Kidney capillary endothelial cell (primary cell): ENCODE measurements at regions not wholly inside any gene's neighbourhood (a gene's known extent, or its start where the extent isn't known, plus 50 kb on each side); places are given as distances from the start of the nearest gene placed in this dataset.
"Not testable (repeated sequence)": the region's sequence is repeated elsewhere in the genome, so short reads cannot be mapped to it uniquely, and the experiment has no call there.

ENCODE experiments used
- DNase-seq: peaks from one replicate; pipeline ENCODE4 v3.0.0-alpha.2; 2018; ENCODE audit warnings: low spot score

DNA sequence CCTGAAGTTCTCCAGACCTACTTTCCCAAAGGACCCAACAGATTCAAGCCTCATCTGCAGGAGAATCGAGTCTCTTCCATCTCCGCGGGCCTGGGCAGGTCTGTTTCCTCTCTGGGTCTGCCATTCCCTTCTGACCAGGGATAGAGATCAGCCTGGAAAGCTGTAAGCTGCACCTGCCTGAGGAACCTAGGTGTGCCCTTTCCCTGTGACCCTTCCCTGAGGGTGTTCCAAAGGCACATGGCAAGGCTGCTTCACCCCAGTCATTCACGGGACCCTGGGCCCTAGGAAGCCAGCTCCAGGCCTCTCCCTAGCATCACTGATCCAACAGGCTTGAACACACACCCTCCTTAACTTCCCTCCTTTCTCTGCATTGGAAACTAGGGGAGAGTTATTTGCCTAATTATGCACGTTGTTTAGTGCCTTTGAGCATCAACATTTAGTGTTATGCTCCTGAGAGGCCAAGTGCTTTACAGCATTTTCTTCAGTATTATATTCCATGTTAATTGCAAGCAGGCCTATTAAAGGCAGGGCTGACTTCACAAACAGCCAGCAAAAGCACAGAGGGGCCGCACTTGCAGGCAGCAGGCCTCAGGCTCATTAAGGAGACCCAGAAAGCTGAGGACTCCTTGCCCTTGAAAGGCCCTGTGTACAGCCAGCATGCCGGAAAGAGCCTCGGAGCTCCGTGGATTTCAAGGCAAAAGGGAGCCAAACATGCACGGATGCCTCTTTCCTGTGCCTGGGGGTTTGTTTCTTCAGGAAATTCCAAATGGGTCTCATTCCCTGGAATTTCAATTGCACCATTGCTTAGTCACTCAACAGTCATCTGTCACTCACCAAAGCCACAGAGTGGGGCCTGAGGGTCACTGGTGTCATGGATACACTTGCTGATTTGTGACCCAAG is 91.0 kb upstream of the FAM20C start:
- peak; percentile 83 for DNase-seq

DNA sequence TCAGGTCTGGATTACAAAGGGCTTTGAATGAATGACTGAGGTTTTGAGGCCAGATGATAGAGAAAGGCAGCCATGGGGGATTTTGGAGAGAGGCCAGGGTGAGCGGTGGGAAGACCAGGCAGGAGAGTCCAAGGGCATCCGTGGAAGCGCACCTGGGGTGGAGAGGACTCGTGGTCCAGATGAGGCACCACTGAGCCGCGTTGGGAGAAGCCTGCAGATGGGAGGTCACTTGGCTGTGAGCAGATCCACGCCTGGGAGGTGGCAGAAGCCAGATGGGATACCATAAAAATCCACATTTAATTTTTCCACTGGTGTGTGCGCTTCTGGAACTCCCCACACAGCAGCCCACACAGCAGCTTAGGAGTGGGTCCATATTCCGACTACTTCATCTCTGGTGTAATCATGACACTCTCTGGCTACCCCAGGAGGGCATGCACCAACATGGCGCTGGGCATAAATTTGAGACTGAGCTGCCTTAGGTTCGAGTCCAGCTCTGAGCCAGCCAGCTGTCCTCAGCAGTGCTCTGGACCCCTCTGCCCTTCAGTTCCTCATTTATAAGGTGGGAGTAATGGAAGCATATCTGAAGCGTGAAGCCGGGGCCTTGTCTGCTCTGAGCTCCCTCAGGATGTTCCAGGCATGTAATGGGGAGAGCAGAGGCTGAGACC is 90.2 kb upstream of the FAM20C start:
- no peak for DNase-seq

DNA sequence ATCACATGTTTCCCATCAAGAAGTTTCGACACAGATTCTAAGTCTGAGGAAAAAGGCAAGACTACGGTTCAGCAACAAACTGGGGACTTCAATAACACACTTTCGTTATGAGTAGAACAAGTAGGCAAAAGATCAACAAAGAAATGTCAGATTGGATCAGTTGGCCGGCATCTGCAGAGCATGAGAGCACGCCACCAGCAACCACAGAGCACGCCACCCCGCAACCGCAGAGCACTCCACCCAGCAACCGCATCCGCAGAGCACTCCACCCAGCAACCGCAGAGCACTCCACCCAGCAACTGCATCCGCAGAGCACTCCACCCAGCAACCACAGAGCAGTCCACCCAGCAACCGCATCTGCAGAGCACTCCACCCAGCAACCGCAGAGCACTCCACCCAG is 89.7 kb upstream of the FAM20C start:
- no peak for DNase-seq

DNA sequence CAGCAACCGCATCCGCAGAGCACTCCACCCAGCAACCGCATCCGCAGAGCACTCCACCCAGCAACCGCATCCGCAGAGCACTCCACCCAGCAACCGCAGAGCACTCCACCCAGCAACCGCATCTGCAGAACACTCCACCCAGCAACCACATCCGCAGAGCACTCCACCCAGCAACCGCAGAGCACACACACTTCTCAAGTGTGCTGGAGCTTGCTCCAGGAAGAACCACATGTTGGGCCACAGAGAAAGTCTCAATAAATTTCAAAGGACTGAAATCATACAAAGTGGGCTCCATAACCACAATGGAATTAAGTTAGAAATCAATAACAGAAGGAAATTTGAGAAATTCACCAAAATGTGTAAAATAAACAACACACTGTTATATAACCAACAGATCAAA is 88.4 kb upstream of the FAM20C start:
- DNase-seq = not testable (repeated sequence)

DNA sequence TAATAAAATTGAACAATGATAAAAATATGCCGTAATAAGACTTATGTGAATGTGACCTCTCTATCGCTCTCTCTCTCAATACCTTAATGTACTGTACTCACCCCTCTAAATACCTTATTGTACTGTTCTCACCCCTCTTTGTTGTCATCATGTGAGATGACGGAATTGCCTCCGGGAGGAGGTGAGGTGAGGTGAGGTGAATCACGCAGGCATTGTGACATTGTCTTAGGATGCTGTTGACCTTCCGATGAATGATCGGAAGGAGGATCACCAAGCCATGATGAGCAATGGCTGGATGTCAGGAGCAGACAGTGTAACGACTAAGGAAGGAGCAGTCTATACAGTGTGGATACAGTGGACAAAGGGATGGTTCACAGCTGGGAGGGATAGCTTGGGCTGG is 87.4 kb upstream of the FAM20C start:
- no peak for DNase-seq

DNA sequence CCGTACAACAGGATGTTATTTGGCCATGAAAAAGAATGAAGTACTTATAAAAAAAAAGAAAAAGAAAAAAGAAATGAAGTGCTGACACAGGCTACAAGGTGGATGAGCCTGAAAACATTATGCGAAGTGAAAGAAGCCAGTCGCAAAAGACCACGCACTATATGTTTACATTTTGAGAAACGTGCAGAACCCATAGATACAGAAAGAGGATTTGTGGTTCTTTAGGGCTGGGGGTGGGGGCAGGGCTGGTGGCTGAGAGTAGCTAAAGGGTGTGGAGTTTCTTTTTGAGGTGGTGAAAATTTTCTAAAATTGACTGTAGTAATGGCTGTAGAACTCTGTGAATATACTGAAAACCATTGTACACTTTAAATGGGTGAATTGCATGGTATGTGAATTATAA is 86.0 kb upstream of the FAM20C start:
- DNase-seq = no peak

DNA sequence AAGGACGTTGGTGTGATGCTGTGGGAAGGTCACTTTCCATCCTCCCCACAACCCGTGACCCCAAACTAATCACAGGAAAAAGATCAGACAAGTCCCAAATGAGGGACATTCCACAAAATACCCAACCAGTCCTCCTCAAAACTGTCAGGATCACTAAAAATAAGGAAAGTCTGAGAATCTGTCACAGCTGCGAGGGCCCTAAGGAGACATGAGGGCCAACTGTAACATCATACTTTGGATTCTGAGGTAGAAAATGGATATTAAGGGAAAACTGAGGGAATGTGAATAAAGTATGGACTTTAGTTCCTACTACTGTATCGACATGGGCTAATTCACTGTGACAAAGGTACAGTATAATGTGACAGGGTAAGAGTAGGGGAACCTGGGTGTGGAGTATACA is 85.1 kb upstream of the FAM20C start:
- DNase-seq = no peak

DNA sequence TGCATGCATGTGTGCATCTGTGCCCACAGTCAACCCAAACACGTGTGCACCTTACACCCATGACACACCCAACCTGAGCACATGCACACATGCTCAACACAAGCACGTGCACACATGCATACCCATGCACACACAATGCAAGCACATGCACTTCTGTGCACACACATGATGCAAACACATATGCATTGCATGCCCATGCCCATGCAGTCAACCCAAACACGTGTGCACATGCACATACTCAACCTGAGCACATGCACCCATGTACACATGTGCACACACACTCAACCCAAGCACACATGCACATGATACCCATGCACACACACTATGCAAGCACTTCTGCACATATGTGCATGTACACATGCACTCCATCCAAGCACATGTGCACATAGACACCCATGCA is 84.5 kb upstream of the FAM20C start:
- DNase-seq = no peak

DNA sequence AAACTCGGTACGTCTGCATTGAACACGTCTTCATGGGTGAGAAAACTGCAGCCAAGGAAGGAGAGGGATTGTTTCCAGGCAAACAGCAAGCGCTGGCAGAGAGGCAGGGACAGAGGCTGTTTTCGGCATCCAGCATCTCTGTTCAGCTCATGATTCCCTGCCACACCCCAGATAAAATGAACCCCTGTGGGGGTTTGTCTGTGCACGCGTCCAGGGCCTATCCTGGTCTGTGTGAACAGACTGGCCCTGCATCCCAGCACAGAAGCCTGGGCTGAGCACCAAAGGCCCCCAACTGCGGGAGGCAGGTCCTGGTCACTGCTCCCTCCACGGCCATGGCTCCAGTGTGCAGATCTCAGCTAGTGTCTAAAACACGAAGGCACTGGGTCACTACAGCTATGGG is 83.3 kb upstream of the FAM20C start:
- DNase-seq = no peak

DNA sequence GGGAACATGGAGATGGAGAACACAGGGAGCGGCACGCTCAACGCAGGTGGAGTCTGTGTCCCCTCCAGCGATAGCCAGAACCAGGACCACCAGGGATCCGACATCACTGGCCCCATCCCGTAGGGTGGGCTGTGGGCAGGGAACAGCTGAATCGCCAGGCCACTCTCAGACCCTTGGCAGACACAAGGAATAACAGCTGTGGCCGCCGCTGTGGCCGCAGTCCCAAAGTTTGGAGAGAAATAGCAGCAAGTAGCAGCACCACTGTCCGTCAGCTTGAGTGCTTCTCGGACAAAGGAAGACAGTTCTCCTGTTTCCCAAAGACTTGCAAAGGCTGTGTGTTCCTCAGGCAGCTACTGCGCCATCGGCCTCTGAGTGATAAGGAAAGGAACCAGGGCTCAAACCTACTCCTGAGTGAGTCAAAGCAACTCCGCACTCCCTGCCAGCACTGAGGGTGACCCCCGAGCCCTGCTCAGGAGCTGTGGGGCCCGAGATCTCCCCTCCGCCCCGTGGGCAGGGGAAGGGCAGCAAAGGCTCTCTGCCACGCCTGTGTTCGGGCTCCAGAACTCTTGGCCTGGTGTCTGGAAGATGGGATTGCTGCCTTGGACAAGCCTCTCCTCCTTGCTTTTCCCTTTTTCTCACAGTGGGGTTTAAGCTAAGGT is 82.3 kb upstream of the FAM20C start:
- DNase-seq = no peak

DNA sequence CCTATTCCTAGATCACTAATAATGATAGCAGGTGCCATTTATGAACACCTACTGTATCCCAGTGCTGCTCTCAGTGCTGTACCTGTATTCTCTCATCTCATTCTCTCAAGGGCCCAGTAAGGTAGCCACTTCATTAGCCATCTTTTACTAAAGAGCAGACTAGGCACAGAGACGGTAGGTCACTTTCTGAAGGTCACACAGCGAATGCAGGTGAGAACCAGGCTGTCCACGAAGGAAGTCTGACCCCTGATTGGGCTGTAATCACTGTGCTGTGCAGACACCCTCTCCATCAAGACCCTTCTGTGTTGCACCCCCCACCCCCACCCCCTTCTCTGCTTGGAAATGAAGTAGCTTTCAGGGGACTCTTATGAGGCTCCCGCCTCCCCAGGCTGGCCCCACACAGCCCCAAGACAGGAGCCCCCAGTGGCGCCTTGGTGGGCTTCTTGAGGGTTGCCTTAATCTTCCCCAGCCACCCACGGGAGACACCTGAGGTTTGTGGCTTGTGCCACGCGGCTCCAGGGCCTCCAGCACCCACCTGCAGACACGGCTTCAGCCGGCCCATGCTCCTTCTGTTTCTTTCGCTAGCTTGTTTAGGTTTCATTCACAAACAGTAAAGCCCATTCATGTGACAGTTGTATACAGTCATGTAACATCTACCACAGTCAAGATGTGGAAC is 81.7 kb upstream of the FAM20C start:
- no peak for DNase-seq

DNA sequence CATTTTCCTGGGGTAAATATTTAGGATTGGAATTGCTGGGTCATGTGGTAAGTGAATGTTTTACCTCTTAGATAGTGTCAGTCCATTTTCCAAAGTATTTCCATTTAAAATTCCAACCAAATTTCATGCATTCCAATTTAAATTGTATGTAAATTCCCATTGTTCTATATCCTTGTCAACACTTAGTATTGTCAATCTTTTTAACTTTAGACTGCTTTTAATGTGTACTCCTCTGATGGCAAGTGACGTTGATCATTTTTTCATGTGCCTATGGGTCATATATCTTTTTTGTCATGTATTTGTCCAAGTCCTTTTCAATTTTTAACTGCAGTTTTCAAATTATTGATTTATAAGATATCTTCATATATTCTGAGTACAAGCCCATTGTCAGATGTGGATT is 80.8 kb upstream of the FAM20C start:
- DNase-seq = no peak

DNA sequence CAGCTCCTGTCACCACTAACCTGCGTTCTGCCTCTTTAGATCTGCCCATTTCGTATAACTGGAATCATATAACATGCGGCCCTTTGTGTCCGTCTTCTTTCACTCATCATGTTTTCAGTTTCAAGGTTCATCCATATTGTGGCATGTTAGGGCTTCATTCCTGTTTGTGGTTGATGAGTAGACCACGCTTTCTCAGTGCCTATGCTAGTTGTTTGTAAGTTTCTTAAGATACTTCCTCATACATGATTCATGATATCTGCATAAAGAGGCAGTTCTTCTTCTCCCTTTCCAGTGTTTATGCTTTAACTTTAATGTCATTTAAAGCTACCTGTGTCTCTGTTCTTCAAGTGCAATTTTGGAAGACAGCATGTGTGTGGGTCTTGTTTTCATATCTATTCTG is 79.5 kb upstream of the FAM20C start:
- no peak for DNase-seq

DNA sequence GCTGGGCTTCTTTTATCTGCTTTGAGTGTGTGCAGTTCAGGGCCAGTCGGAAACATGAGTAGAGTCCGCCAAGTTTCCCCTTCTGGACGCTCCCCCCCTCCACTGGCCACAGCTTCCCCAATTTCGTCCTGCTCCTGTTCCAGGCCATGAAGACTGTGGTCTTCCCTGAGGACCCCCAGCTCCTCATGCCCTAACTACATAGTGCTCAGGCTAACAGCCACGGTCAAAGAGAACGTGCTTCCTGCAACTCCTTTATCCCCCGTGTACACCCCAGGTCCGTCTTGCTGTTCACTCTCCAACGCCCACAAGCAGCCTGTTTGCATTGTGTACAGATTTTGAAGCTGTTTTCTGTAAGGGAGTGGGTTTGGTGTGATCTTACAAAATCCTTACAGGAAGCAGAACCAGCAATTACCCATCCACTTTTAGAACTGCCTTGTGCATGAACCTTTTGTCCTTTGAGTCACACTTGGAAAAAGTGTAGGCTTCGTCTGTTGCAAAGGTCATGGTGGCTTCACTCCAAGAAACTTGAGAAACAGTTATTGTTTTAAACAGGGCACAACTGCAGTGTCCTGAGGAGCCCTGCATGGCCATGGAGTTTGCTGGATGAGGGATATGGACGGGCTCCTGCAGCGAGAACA is 77.0 kb upstream of the FAM20C start:
- DNase-seq = peak; percentile 40

DNA sequence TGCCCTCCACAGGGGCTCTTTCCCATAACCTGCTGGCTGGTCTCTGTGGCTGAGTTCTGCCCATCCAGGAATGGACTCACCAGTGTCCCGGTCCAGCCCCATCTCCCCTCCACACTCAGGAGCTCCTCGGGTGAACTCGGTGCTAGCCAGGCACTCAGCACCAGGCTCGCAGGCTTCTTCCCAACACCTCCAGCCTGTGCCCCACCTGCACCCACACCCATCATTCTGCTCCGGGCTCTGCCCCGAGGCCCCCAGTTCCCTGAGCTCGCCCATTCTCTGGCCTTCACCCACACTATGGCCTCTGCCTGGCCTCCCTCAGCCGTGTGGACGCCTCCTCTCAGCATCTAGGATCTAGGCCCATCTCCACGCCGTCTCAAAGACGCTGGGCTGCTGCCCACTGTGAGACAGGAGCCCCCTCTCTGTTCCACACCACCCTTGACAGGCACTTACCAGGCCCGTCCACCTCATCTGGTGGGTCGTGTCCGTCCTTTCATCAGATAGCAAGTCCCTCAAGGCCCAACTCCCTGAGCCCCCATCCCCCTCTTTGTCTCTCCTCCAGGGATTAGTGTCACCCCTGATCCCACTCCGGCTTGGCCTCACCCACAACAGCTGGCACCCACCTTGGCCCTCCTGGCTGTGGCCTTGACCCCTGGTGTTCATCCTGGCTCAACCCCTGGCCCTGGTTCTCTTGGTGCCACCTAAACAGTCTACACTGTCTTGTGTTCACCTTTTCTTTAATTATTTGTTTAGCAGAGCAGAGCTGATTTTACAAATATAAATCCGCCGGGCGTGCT is 76.0 kb upstream of the FAM20C start:
- DNase-seq = no peak

DNA sequence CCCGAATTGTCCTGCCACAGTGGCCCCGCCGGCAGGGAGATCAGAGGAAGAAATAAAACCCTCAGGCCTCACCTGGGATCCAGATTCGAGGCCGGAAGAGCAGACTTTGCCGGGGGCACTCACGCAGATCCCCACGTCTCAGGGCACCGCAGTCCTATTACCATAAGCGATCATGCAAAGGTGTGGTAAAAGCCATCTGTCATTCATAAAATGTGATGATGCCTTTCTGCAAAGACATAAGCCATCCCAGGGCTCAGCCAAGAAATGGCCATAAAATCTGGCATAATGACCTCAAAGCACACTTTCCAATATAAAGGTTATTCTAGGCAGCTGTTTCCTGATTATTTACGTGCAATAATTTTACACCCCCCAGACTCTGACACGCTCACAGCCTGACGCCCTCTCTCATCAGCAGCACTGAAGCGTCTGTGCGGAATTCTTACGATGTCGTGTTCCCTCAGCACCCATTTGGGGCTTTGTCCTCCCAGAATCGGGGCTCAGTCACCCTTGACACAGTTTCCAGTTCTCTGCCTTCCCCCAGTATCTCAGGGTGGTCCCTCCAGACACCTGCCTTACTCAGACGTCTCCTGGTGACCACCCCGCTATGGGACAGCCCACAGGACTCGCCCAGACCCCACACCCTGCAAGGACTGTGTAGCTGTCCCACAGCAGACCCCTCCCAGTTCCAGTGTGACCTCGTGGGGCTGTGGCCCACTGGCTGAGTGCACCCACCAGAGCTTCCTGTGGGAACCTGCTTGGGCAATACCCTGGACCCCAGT is 74.3 kb upstream of the FAM20C start:
- no peak for DNase-seq

DNA sequence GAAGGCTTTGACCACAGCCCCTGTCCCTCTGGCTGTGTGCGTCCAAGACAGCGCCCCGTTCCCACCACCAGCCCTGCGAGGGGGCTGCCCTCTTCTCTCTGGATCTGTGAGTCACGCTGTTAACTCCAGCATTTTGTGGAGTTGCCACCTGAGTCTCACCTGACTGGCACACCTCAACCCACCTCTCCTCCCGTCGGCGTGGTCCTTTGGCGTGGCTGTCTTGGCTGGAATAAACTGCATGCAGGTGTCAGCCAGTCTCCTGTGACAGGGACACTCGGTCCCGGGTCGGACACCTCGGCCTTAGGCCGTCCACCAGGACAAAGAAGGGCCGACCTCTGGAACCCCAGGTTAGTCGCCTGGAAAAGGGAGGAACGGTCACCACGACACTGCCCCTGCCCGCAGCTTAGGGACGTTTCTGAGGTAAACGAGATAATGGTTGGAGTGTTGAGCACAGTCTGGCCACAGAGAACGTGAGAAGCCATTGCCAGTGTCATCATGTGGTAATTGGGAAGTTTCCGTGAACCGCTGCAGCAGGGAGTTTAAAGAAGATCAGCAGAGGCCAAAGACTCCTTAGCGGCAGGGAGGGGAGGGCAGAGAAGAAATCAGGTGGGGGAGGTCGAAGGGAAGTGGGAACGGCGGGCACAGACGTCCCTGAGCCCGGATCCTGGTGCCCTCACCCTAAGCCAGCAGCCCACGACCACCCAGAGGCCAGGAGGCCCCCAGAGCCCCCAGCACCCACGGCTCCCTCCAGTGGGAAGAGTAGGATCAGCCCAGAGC is 73.6 kb upstream of the FAM20C start:
- DNase-seq = no peak

DNA sequence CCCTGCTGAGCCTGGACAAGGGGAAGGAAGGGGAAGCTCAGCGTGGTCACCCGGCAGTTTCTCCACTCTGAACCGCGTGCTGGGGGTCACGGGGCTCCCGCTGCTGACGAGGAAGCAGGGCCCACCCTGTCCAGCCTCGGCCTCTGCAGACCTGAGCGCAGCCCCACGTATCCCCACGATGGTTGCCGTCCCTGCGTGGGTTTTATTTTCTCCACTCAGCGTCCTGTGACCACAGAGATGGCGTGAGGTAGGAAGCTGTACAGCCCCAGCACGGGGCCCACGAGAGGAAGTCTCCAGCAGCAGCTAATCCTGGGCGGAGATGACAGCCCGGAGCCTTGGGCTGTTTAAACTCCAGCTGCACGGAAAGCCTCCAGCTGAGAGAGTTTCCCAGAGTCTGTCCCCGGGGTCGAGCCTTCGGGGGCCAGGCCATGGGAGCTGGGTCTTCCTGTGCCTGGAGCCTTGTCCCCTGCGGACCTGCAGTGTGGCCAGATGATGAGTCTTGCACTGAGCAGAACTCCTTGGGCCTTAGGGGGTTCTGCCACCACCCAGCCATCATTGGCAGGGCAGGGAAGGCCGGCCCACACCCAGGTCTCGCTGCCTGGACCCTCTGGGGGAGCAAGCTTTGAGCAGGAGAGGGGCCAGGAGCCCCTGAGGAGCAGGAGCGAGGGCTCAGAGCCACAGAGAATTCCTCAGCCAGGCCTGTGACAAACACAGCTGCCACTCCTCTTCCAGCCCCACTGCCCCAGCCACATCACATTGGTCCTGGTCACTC is 72.8 kb upstream of the FAM20C start:
- DNase-seq = no peak
